ENCODE measurements at regions not wholly inside any gene's neighbourhood (a gene's known extent, or its start where the extent isn't known, plus 50 kb on each side); places are given as distances from the start of the nearest gene placed in this dataset.

DNA sequence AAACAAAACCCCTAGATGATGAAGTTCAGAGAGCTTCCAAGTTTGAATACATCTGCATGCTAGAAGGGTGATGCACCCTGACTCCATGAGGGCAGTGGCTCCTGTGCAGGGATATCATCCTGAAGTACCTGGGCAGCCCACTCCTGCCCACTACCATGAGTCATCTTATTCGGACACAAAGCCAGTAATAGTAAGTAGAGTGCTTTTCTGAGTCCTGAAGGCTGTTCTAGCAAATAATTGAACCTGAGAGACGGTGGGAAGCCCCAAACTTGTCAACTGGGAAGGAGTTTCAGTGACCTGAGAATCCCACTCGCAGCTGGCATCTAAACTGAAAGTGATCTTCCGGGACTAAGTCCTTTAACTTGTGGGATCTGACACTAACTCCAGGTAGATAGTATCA, 152.9 kb upstream of the COL21A1 start:
- H3K4me3 ChIP-seq (ENCODE audit: low read depth, low read length) = no peak overlapping the region
- DNase-seq (ENCODE audit: low read depth) = no peak

DNA sequence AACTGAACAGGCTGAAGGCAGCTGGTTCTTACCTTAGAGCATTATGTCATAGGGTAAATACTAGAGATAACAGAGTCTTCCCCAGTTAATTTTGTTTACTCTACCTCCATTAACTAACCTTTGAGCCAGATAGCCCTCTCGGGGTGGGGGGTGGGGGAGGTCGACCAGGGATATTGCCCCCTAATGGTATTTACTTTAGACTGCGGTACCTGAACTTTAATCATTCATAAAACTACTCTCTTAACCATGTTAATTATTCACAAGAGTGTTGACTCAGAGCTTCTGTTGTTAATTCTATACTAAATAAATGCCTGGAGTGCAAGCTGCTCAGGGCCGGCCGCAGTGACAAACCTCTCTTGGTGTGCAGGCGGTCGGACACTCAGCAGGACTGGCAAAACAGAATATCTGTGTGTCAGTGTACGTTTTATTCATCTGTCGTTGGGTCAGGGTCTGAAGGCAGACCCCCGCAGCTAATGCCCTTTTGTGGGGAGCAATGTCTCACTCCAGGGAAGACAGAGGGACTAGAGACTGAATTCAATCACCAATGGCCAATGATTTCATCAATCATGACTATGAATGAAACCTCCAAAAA, 152.4 kb upstream of the COL21A1 start:
- DNase-seq (ENCODE audit: low read depth) (no peak), FAIRE-seq (no peak)
- Histone ChIP-seq H3K36me3 (ENCODE audit: control insufficient read depth, insufficient read depth, low read length) (no peaks in the 10 kb centered on the region), H3K27me3 (ENCODE audit: control insufficient read depth, insufficient read depth, low read length) (no peaks in the 10 kb centered on the region), H3K4me3 (ENCODE audit: low read depth, low read length) (no peak overlapping the region)
- TF ChIP-seq, protein P1, sequence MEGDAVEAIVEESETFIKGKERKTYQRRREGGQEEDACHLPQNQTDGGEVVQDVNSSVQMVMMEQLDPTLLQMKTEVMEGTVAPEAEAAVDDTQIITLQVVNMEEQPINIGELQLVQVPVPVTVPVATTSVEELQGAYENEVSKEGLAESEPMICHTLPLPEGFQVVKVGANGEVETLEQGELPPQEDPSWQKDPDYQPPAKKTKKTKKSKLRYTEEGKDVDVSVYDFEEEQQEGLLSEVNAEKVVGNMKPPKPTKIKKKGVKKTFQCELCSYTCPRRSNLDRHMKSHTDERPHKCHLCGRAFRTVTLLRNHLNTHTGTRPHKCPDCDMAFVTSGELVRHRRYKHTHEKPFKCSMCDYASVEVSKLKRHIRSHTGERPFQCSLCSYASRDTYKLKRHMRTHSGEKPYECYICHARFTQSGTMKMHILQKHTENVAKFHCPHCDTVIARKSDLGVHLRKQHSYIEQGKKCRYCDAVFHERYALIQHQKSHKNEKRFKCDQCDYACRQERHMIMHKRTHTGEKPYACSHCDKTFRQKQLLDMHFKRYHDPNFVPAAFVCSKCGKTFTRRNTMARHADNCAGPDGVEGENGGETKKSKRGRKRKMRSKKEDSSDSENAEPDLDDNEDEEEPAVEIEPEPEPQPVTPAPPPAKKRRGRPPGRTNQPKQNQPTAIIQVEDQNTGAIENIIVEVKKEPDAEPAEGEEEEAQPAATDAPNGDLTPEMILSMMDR (IDR thresholded peaks at IDR 0.05; ENCODE audit: insufficient read depth, low read length, severe bottlenecking) = no peak

More for the DNA sequence above, 152.9 kb upstream of the COL21A1 start:
- Histone ChIP-seq H3K36me3 (ENCODE audit: control insufficient read depth, insufficient read depth, low read length) (no peaks in the 10 kb centered on the region), H3K27me3 (ENCODE audit: control insufficient read depth, insufficient read depth, low read length) (no peaks in the 10 kb centered on the region)
- TF ChIP-seq, protein P1 (IDR thresholded peaks at IDR 0.05; ENCODE audit: insufficient read depth, low read length, severe bottlenecking) = no peak
- no peak for FAIRE-seq

DNA sequence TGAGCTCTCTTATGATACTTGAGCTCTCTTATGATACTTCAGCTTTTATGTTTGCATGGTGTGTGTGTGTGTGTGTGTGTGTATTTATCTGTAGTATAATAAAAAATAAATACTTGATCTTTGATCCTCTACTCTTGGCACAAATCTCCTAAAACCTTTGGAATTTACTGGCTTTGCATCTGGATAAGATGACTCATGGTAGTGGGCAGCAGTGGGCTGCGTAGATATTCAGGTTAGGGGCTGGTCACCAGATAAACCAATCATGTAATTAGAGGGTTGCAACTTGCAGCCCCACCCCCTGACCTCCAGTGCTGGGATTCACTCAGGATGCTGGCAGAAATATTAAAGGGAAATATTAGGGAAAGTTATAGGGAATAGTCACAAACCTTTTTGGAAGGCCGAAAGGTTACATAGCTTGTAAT, 151.9 kb upstream of the COL21A1 start:
- Histone ChIP-seq H3K4me3 (ENCODE audit: low read depth, low read length) (no peak overlapping the region), H3K36me3 (ENCODE audit: control insufficient read depth, insufficient read depth, low read length) (no peaks in the 10 kb centered on the region), H3K27me3 (ENCODE audit: control insufficient read depth, insufficient read depth, low read length) (no peaks in the 10 kb centered on the region)
- DNase-seq (ENCODE audit: low read depth) = no peak
- TF ChIP-seq, protein P1 (IDR thresholded peaks at IDR 0.05; ENCODE audit: insufficient read depth, low read length, severe bottlenecking) = no peak
- no peak for FAIRE-seq

DNA sequence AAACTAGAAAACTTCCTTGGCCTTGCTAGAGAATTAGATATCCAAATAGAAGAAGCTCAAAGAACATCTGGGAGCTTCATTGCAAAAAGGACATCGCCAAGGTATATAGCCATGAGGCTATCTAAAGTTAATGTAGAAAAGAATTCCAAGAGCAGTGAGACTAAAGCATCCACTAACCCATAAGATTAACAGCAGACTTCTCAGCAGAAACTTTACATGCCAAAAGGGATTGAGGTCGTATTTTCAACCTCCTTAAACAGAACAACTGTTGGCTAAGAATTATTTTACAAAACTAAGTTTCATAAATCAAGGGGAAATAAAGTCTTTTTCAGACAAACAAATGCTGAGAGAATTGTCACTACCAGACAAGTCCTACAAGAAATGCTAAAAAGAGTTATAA, 149.1 kb upstream of the COL21A1 start:
- DNase-seq (ENCODE audit: low read depth) (no peak), FAIRE-seq (no peak)
- no peaks in the 10 kb centered on the region for H3K27me3 ChIP-seq (ENCODE audit: control insufficient read depth, insufficient read depth, low read length)
- TF ChIP-seq, protein P1 (IDR thresholded peaks at IDR 0.05; ENCODE audit: insufficient read depth, low read length, severe bottlenecking) = no peak
- H3K4me3 ChIP-seq (ENCODE audit: low read depth, low read length) = no peak overlapping the region
- H3K36me3 ChIP-seq (ENCODE audit: control insufficient read depth, insufficient read depth, low read length) = no peaks in the 10 kb centered on the region

DNA sequence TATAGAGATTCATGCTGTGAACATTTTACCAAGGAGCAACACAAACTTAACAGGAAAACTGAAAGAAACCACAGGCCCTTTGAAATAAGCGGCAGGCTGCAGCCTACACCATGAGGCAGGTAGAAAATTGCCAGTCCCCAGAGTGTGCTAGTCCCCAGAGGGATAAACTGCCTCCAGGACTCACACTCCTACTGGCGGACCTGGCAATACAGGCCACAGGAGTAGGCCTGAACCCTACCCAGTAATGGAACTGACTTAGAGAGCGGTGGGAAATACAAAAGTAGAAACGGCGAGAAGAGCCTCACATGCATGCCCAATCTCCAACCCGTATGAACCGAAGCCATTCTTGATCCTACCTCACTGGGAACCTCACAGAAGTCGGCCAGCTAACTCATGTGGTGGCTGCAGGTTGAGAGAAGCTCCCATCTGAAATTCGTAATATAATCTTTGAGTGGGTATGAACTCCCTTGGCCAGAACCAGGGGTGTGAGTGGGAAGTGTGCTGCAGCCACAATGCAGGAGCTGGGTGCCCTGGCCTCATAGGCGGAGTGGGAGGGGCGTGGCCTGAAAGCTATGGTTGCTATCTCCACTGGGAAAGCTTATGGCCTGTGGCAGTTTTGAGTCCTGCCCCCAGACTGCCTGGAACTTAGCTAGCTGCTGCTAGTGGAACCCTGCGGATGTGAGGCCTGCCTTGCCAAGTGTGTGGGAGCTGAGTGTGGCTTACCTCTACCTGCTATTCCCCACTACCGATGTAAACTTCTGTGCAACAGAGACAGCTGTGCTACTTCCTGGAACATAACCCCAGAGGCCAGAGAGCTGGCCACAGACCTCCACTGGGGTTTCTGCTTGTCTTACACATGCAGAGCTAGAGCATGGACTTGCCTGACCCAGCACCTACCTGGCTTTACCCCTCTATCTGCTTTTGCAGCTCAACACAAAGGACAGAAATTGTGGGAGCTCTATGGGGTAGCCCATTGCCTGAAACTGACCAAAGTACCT, 146.5 kb upstream of the COL21A1 start:
- TF ChIP-seq, protein P1 (IDR thresholded peaks at IDR 0.05; ENCODE audit: insufficient read depth, low read length, severe bottlenecking) = no peak
- DNase-seq (ENCODE audit: low read depth) (no peak), FAIRE-seq (no peak)
- H3K4me3 ChIP-seq (ENCODE audit: low read depth, low read length) = no peak overlapping the region
- no peaks in the 10 kb centered on the region for H3K27me3 ChIP-seq (ENCODE audit: control insufficient read depth, insufficient read depth, low read length)
- H3K36me3 ChIP-seq (ENCODE audit: control insufficient read depth, insufficient read depth, low read length) = no peaks in the 10 kb centered on the region
